ENCODE measurements at regions not wholly inside any gene's neighbourhood (a gene's known extent, or its start where the extent isn't known, plus 50 kb on each side); places are given as distances from the start of the nearest gene placed in this dataset.

GRCh38 chr5:52638732-52639131 lies 149.0 kb upstream of the ITGA1 start:
- TF ChIP-seq, protein P1, sequence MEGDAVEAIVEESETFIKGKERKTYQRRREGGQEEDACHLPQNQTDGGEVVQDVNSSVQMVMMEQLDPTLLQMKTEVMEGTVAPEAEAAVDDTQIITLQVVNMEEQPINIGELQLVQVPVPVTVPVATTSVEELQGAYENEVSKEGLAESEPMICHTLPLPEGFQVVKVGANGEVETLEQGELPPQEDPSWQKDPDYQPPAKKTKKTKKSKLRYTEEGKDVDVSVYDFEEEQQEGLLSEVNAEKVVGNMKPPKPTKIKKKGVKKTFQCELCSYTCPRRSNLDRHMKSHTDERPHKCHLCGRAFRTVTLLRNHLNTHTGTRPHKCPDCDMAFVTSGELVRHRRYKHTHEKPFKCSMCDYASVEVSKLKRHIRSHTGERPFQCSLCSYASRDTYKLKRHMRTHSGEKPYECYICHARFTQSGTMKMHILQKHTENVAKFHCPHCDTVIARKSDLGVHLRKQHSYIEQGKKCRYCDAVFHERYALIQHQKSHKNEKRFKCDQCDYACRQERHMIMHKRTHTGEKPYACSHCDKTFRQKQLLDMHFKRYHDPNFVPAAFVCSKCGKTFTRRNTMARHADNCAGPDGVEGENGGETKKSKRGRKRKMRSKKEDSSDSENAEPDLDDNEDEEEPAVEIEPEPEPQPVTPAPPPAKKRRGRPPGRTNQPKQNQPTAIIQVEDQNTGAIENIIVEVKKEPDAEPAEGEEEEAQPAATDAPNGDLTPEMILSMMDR (IDR thresholded peaks at IDR 0.05) = no peak
- no peak for TF ChIP-seq POLR2A (IDR thresholded peaks at IDR 0.05)

Measured in stomach (tissue), 4 donors.